HEK293 (cell line): ENCODE measurements at regions not wholly inside any gene's neighbourhood (a gene's known extent, or its start where the extent isn't known, plus 50 kb on each side); places are given as distances from the start of the nearest gene placed in this dataset.

Source experiments
- CTCF ChIA-PET: fragments of 350-600 bp; formaldehyde crosslinking; extraction: SDS; loops from one replicate; lab custom pipeline; 2021; ENCODE audit warnings: antibody characterized with exemption; lab: Yijun Ruan, JAX
- POLR2A ChIA-PET: fragments of 300-600 bp; formaldehyde crosslinking; extraction: SDS; loops from one replicate; lab custom pipeline; 2020; ENCODE audit warnings: antibody characterized with exemption, inconsistent platforms; lab: Yijun Ruan, JAX
- H3K27ac ChIP-seq: fragments of 200-500 bp; sonication (Bioruptor generic); 2 replicates; pipeline ENCODE4 v1.5.1; 2014; ENCODE audit warnings: low read depth, low read length, control low read depth, inconsistent platforms; ENCODE audit errors: extremely low read depth
- H3K36me3 ChIP-seq, 2 experiments: fragments of 200-500 bp in 1 of 2; sonication (Bioruptor generic) in 1 of 2; 1 replicate in 1 of 2; 2 replicates in 1 of 2; pipeline ENCODE4 v1.5.1; 2014 to 2017; ENCODE audit warnings: inconsistent platforms in 2 of 2, low read length in 2 of 2; ENCODE audit not compliant: control insufficient read depth in 2 of 2, insufficient read depth in 1 of 2
- H3K4me1 ChIP-seq: fragments of 200-500 bp; sonication (Bioruptor generic); 2 replicates; pipeline ENCODE4 v1.5.1; 2014; ENCODE audit warnings: mild to moderate bottlenecking, low read length, inconsistent platforms; ENCODE audit not compliant: control insufficient read depth, insufficient read depth
- H3K4me3 ChIP-seq: 2 replicates; pipeline ENCODE4 v1.5.1; 2011; ENCODE audit warnings: low read depth, mild to moderate bottlenecking, control low read depth, low read length, moderate library complexity
- H3K9me3 ChIP-seq: fragments of 200-500 bp; sonication (Bioruptor generic); 2 replicates; pipeline ENCODE4 v1.5.1; 2014; ENCODE audit warnings: low read depth, low read length, inconsistent platforms; ENCODE audit not compliant: control insufficient read depth, insufficient read depth
- GFI1B ChIP-seq: fragments of 450-650 bp; formaldehyde crosslinking; IDR thresholded peaks from 2 replicates; pipeline ENCODE4 v1.5.1; 2016; ENCODE audit warnings: missing biosample characterization, missing genetic modification characterization
- PRDM4 ChIP-seq: fragments of 450-650 bp; formaldehyde crosslinking; IDR thresholded peaks from 2 replicates; pipeline ENCODE4 v1.5.1; 2017; ENCODE audit warnings: missing biosample characterization, missing genetic modification characterization
- SP2 ChIP-seq: fragments of 450-650 bp; formaldehyde crosslinking; IDR thresholded peaks from 2 replicates; pipeline ENCODE4 v1.5.1; 2016; ENCODE audit warnings: missing biosample characterization, missing genetic modification characterization
- TCF7L2 ChIP-seq: IDR thresholded peaks from 2 replicates; pipeline ENCODE4 v1.6.1; 2011; ENCODE audit warnings: low read depth, mild to moderate bottlenecking, inconsistent platforms, low read length, moderate library complexity, borderline replicate concordance
- YY1 ChIP-seq: fragments of 450-650 bp; formaldehyde crosslinking; IDR thresholded peaks from 2 replicates; pipeline ENCODE4 v1.5.1; 2018; ENCODE audit warnings: missing biosample characterization, missing genetic modification characterization
- ZBTB8A ChIP-seq: fragments of 450-650 bp; formaldehyde crosslinking; IDR thresholded peaks from 2 replicates; pipeline ENCODE4 v1.5.1; 2016; ENCODE audit warnings: missing biosample characterization, missing genetic modification characterization
- ZNF10 ChIP-seq: fragments of 450-650 bp; formaldehyde crosslinking; IDR thresholded peaks from 2 replicates; pipeline ENCODE4 v1.5.1; 2017; ENCODE audit warnings: missing biosample characterization, missing genetic modification characterization
- ZNF248 ChIP-seq: fragments of 450-650 bp; formaldehyde crosslinking; IDR thresholded peaks from 2 replicates; pipeline ENCODE4 v1.5.1; 2017; ENCODE audit warnings: missing biosample characterization, missing genetic modification characterization
- ZNF266 ChIP-seq: fragments of 450-650 bp; formaldehyde crosslinking; IDR thresholded peaks from 2 replicates; pipeline ENCODE4 v1.5.1; 2016; ENCODE audit warnings: missing biosample characterization, missing genetic modification characterization, low read depth
- ZNF335 ChIP-seq: fragments of 450-650 bp; formaldehyde crosslinking; conservative IDR thresholded peaks from 2 replicates; pipeline ENCODE4 v1.5.1; 2016; ENCODE audit warnings: missing biosample characterization, missing genetic modification characterization
- ZNF580 ChIP-seq: fragments of 450-650 bp; formaldehyde crosslinking; IDR thresholded peaks from 2 replicates; pipeline ENCODE4 v1.5.1; 2016; ENCODE audit warnings: missing biosample characterization, missing genetic modification characterization
- ZNF639 ChIP-seq: fragments of 450-650 bp; formaldehyde crosslinking; IDR thresholded peaks from 2 replicates; pipeline ENCODE4 v1.5.1; 2016; ENCODE audit warnings: missing biosample characterization, missing genetic modification characterization
- ZNF664 ChIP-seq: fragments of 450-650 bp; formaldehyde crosslinking; IDR thresholded peaks from 2 replicates; pipeline ENCODE4 v1.5.1; 2016; ENCODE audit warnings: missing biosample characterization, missing genetic modification characterization
- ZNF76 ChIP-seq: fragments of 450-650 bp; formaldehyde crosslinking; IDR thresholded peaks from 2 replicates; pipeline ENCODE4; 2016; ENCODE audit warnings: low read depth, missing biosample characterization, missing genetic modification characterization, borderline replicate concordance
- ZNF768 ChIP-seq: fragments of 450-650 bp; formaldehyde crosslinking; IDR thresholded peaks from 2 replicates; pipeline ENCODE4 v1.5.1; 2018; ENCODE audit warnings: missing biosample characterization, mild to moderate bottlenecking, missing genetic modification characterization
- ZNF843 ChIP-seq: fragments of 450-650 bp; formaldehyde crosslinking; IDR thresholded peaks from 2 replicates; pipeline ENCODE4 v1.5.1; 2016; ENCODE audit warnings: missing biosample characterization, missing genetic modification characterization
- ZXDB ChIP-seq: fragments of 450-650 bp; formaldehyde crosslinking; IDR thresholded peaks from 2 replicates; pipeline ENCODE4 v1.5.1; 2016; ENCODE audit warnings: missing biosample characterization, missing genetic modification characterization
- TF ChIP-seq, protein P1 (sequence below): fragments of 450-650 bp; formaldehyde crosslinking; conservative IDR thresholded peaks from 2 replicates; pipeline ENCODE4 v1.5.1; 2016; ENCODE audit warnings: low read depth, missing biosample characterization, missing genetic modification characterization
- TF ChIP-seq, protein P2 (sequence below): fragments of 450-650 bp; formaldehyde crosslinking; IDR thresholded peaks from 2 replicates; pipeline ENCODE4 v1.5.1; 2016; ENCODE audit warnings: missing biosample characterization, missing genetic modification characterization, low read depth

DNA sequence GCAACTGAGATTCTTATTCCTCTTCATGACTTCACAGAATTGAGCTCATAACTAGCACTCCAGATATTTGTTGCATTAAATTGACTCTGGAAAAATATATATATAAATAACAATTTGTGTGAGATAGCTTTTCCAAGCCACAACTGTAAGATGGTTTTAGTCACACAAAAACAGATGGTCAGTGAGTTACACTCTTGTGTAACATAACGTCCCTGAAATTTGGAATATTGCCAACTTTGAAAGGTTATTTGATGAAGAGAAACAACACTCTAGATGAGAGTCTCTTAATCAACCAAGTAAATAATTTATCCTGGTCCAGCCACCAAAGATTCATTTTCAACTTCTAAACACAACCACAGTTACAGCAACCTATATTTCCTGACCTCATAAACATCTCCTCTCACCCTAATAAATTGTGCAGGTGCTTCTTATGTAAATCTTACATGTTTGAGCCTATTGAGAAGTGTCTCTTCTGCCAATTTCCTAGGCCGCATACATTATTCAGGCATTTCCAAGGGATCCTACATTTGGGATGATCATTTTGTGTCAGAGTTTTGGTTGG, 84.9 kb upstream of the ACP3 start:
- Histone ChIP-seq H3K4me1 (0 out of 2 replicates have a peak, but pooled peaks cover 2% of the 10 kb centered on the region), H3K36me3 (no peaks in the 10 kb centered on the region), H3K9me3 (no peaks in the 10 kb centered on the region)
- ChIA-PET CTCF (no interaction called here), POLR2A (no interaction called here)
- TF ChIP-seq TCF7L2 (no peak), ZNF335 (tag by site-specific recombination) (peak; percentile 44; the same call in 1 of the 2 replicates), PRDM4 (tag by site-specific recombination) (no peak)
- TF ChIP-seq, all 188 proteins: peak for 1
- Histone ChIP-seq H3K27ac (no peak overlapping the region), H3K4me3 (no peak overlapping the region; the same call in 1 of the 2 replicates)

GRCh38 chr3:132236701-132237651, 80.2 kb upstream of the ACP3 start:
- Histone ChIP-seq H3K4me1 (no peaks in the 10 kb centered on the region), H3K4me3 (no peak overlapping the region), H3K9me3 (no peaks in the 10 kb centered on the region), H3K27ac (no peak overlapping the region), H3K36me3 (no peaks in the 10 kb centered on the region)
- CTCF ChIA-PET, result no interaction called here
- POLR2A ChIA-PET, result no interaction called here
- TF ChIP-seq, protein P1, sequence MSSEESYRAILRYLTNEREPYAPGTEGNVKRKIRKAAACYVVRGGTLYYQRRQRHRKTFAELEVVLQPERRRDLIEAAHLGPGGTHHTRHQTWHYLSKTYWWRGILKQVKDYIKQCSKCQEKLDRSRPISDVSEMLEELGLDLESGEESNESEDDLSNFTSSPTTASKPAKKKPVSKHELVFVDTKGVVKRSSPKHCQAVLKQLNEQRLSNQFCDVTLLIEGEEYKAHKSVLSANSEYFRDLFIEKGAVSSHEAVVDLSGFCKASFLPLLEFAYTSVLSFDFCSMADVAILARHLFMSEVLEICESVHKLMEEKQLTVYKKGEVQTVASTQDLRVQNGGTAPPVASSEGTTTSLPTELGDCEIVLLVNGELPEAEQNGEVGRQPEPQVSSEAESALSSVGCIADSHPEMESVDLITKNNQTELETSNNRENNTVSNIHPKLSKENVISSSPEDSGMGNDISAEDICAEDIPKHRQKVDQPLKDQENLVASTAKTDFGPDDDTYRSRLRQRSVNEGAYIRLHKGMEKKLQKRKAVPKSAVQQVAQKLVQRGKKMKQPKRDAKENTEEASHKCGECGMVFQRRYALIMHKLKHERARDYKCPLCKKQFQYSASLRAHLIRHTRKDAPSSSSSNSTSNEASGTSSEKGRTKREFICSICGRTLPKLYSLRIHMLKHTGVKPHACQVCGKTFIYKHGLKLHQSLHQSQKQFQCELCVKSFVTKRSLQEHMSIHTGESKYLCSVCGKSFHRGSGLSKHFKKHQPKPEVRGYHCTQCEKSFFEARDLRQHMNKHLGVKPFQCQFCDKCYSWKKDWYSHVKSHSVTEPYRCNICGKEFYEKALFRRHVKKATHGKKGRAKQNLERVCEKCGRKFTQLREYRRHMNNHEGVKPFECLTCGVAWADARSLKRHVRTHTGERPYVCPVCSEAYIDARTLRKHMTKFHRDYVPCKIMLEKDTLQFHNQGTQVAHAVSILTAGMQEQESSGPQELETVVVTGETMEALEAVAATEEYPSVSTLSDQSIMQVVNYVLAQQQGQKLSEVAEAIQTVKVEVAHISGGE (tag by site-specific recombination), result no peak
- no peak for TF ChIP-seq YY1 (tag by site-specific recombination)
- no peak for TF ChIP-seq ZNF266 (tag by site-specific recombination)
- TF ChIP-seq SP2, result no peak
- TF ChIP-seq GFI1B, result no peak
- TF ChIP-seq ZBTB8A (tag by site-specific recombination), result no peak
- TF ChIP-seq ZNF76, result no peak
- TF ChIP-seq ZNF10 (tag by site-specific recombination), result no peak
- no peak for TF ChIP-seq ZNF768 (tag by site-specific recombination)
- no peak for TF ChIP-seq ZNF843 (tag by site-specific recombination)
- TF ChIP-seq ZNF639 (tag by site-specific recombination), result no peak
- no peak for TF ChIP-seq ZNF664
- TF ChIP-seq, protein P2, sequence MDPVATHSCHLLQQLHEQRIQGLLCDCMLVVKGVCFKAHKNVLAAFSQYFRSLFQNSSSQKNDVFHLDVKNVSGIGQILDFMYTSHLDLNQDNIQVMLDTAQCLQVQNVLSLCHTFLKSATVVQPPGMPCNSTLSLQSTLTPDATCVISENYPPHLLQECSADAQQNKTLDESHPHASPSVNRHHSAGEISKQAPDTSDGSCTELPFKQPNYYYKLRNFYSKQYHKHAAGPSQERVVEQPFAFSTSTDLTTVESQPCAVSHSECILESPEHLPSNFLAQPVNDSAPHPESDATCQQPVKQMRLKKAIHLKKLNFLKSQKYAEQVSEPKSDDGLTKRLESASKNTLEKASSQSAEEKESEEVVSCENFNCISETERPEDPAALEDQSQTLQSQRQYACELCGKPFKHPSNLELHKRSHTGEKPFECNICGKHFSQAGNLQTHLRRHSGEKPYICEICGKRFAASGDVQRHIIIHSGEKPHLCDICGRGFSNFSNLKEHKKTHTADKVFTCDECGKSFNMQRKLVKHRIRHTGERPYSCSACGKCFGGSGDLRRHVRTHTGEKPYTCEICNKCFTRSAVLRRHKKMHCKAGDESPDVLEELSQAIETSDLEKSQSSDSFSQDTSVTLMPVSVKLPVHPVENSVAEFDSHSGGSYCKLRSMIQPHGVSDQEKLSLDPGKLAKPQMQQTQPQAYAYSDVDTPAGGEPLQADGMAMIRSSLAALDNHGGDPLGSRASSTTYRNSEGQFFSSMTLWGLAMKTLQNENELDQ (tag by site-specific recombination), result no peak
- no peak for TF ChIP-seq ZNF580 (tag by site-specific recombination)
- TF ChIP-seq ZXDB (tag by site-specific recombination), result no peak
- no peak for TF ChIP-seq ZNF248 (tag by site-specific recombination)
